ENCODE measurements at regions not wholly inside any gene's neighbourhood (a gene's known extent, or its start where the extent isn't known, plus 50 kb on each side); places are given as distances from the start of the nearest gene placed in this dataset.

GRCh38 chr6:12436683-12437082, 146.5 kb downstream of the EDN1 start:
- Histone ChIP-seq H3K36me3 (ENCODE audit: control insufficient read depth in 4 of 4, insufficient read depth in 4 of 4, low read length in 3 of 4) (no peaks in the 10 kb centered on the region), H3K27me3 (replicated peaks in 2 of 5; ENCODE audit: control insufficient read depth in 4 of 5, insufficient read depth in 5 of 5, low read length in 4 of 5) (no peaks in the 10 kb centered on the region), H3K27ac (ENCODE audit: insufficient read depth in 1 of 2, low read depth in 1 of 2, low read length in 2 of 2, poor library complexity in 1 of 2, severe bottlenecking in 2 of 2) (no peak overlapping the region), H3K4me1 (ENCODE audit: control extremely low read depth in 1 of 4, control insufficient read depth in 4 of 4, insufficient read depth in 4 of 4, low read length in 3 of 4) (peaks cover 5 to 22% (median 14%) of the 10 kb centered on the region in 4 experiments), H3K9me3 (ENCODE audit: control extremely low read depth in 1 of 5, control insufficient read depth in 4 of 5, insufficient read depth in 2 of 5, low read depth in 1 of 5, low read length in 4 of 5) (peaks cover 0 to 5% (median 0%) of the 10 kb centered on the region in 5 experiments), H3K4me3 (ENCODE audit: control insufficient read depth in 1 of 7, extremely low read depth in 1 of 7, insufficient read depth in 4 of 7, low read depth in 2 of 7, low read length in 6 of 7) (no peak overlapping the region)
- no peak for DNase-seq
- ChIA-PET CTCF (interaction anchor here (1.3 kb wide), 1 partner anchor 46 kb away, joined by 3 read pairs; no protein-coding TSS in a partner anchor), POLR2A (no interaction called here)
- 100% methylated on average over 1 of the region's 1 CpG for WGBS (ENCODE audit: insufficient coverage)

DNA sequence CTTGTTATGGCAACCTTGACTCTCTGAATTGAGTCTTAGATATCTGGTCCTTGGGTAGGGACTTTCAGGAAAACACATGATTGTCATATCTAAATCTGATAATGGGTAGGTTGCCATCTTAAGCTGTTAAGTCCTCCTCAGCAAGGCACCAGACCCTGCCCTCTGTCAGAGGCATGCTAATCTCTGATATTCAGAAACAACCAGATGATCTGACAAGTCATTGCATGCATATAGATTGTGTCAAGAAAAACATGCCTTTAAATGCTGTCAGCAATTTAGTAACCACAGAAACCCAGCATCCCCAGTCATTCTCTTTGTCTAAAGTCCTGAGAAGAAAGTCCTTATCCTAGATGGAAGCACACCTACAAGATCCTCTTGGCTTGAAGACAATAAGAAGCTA, 149.1 kb downstream of the EDN1 start:
- no peak for DNase-seq
- POLR2A ChIA-PET = no interaction called here

DNA sequence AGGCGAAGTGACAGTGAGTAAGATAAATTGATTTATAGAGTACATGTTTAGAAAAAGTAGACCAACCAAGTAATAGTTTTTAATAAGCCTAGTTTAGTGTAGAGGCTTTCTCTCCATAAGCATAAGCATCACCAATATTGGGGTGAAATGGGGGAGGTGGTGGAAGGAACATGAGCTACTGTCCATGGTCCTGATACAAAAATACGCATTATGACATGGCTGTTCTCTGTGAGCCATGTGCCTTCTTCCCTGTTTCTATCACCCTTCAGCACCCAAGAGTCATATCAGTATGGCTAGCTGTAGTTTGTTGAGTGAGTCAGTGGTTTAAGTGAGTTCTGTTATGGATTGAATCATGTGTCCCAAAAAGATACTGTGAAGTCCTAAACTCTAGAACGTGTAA, 150.8 kb downstream of the EDN1 start:
- Histone ChIP-seq H3K4me3 (ENCODE audit: control insufficient read depth in 1 of 7, extremely low read depth in 1 of 7, insufficient read depth in 4 of 7, low read depth in 2 of 7, low read length in 6 of 7) (no peak overlapping the region), H3K36me3 (ENCODE audit: control insufficient read depth in 4 of 4, insufficient read depth in 4 of 4, low read length in 3 of 4) (no peaks in the 10 kb centered on the region), H3K4me1 (ENCODE audit: control extremely low read depth in 1 of 4, control insufficient read depth in 4 of 4, insufficient read depth in 4 of 4, low read length in 3 of 4) (peaks cover 5 to 13% (median 12%) of the 10 kb centered on the region in 4 experiments), H3K27ac (ENCODE audit: insufficient read depth in 1 of 2, low read depth in 1 of 2, low read length in 2 of 2, poor library complexity in 1 of 2, severe bottlenecking in 2 of 2) (no peak overlapping the region), H3K27me3 (replicated peaks in 2 of 5; ENCODE audit: control insufficient read depth in 4 of 5, insufficient read depth in 5 of 5, low read length in 4 of 5) (no peaks in the 10 kb centered on the region), H3K9me3 (ENCODE audit: control extremely low read depth in 1 of 5, control insufficient read depth in 4 of 5, insufficient read depth in 2 of 5, low read depth in 1 of 5, low read length in 4 of 5) (no peaks in the 10 kb centered on the region)
- WGBS (ENCODE audit: insufficient coverage) = 100% methylated on average over 1 of the region's 3 CpGs
- peak in 2 of 3 donors; percentile 50 to 59 for DNase-seq
- ChIA-PET POLR2A (no interaction called here), CTCF (no interaction called here)

More for the DNA sequence above, 149.1 kb downstream of the EDN1 start:
- Histone ChIP-seq H3K9me3 (ENCODE audit: control extremely low read depth in 1 of 5, control insufficient read depth in 4 of 5, insufficient read depth in 2 of 5, low read depth in 1 of 5, low read length in 4 of 5) (peaks cover 0 to 2% (median 0%) of the 10 kb centered on the region in 5 experiments), H3K4me1 (ENCODE audit: control extremely low read depth in 1 of 4, control insufficient read depth in 4 of 4, insufficient read depth in 4 of 4, low read length in 3 of 4) (peaks cover 5 to 19% (median 14%) of the 10 kb centered on the region in 4 experiments), H3K27ac (ENCODE audit: insufficient read depth in 1 of 2, low read depth in 1 of 2, low read length in 2 of 2, poor library complexity in 1 of 2, severe bottlenecking in 2 of 2) (no peak overlapping the region), H3K27me3 (replicated peaks in 2 of 5; ENCODE audit: control insufficient read depth in 4 of 5, insufficient read depth in 5 of 5, low read length in 4 of 5) (no peaks in the 10 kb centered on the region), H3K4me3 (ENCODE audit: control insufficient read depth in 1 of 7, extremely low read depth in 1 of 7, insufficient read depth in 4 of 7, low read depth in 2 of 7, low read length in 6 of 7) (no peak overlapping the region), H3K36me3 (ENCODE audit: control insufficient read depth in 4 of 4, insufficient read depth in 4 of 4, low read length in 3 of 4) (no peaks in the 10 kb centered on the region)
- CTCF ChIA-PET = interaction anchor here (0.8 to 1.0 kb wide), 2 partner anchors 43 to 47 kb away, joined by 3 read pairs; no protein-coding TSS in a partner anchor

GRCh38 chr6:12442455-12442854, 152.3 kb downstream of the EDN1 start:
- no peaks in the 10 kb centered on the region for H3K9me3 ChIP-seq (ENCODE audit: control extremely low read depth in 1 of 5, control insufficient read depth in 4 of 5, insufficient read depth in 2 of 5, low read depth in 1 of 5, low read length in 4 of 5)

GRCh38 chr6:12446394-12446793, 156.2 kb downstream of the EDN1 start:
- Histone ChIP-seq H3K27me3 (replicated peaks in 2 of 5; ENCODE audit: control insufficient read depth in 4 of 5, insufficient read depth in 5 of 5, low read length in 4 of 5) (no peaks in the 10 kb centered on the region), H3K36me3 (ENCODE audit: control insufficient read depth in 4 of 4, insufficient read depth in 4 of 4, low read length in 3 of 4) (no peaks in the 10 kb centered on the region), H3K4me3 (ENCODE audit: control insufficient read depth in 1 of 7, extremely low read depth in 1 of 7, insufficient read depth in 4 of 7, low read depth in 2 of 7, low read length in 6 of 7) (no peak overlapping the region), H3K27ac (ENCODE audit: insufficient read depth in 1 of 2, low read depth in 1 of 2, low read length in 2 of 2, poor library complexity in 1 of 2, severe bottlenecking in 2 of 2) (no peak overlapping the region), H3K9me3 (ENCODE audit: control extremely low read depth in 1 of 5, control insufficient read depth in 4 of 5, insufficient read depth in 2 of 5, low read depth in 1 of 5, low read length in 4 of 5) (no peaks in the 10 kb centered on the region), H3K4me1 (ENCODE audit: control extremely low read depth in 1 of 4, control insufficient read depth in 4 of 4, insufficient read depth in 4 of 4, low read length in 3 of 4) (peaks cover 0 to 5% (median 0%) of the 10 kb centered on the region in 4 experiments)
- DNase-seq = peak in 2 of 3 donors; percentile 47 to 58
- WGBS (ENCODE audit: insufficient coverage) = 90% methylated on average over 1 of the region's 1 CpG
- CTCF ChIA-PET = no interaction called here
- POLR2A ChIA-PET = no interaction called here

More at GRCh38 chr6:12442455-12442854, 152.3 kb downstream of the EDN1 start:
- ChIA-PET CTCF (no interaction called here), POLR2A (no interaction called here)
- no peaks in the 10 kb centered on the region for H3K36me3 ChIP-seq (ENCODE audit: control insufficient read depth in 4 of 4, insufficient read depth in 4 of 4, low read length in 3 of 4)
- WGBS (ENCODE audit: insufficient coverage) = 77% methylated on average over 4 of the region's 4 CpGs
- no peak overlapping the region for H3K27ac ChIP-seq (ENCODE audit: insufficient read depth in 1 of 2, low read depth in 1 of 2, low read length in 2 of 2, poor library complexity in 1 of 2, severe bottlenecking in 2 of 2)
- peaks cover 0 to 5% (median 0%) of the 10 kb centered on the region in 4 experiments for H3K4me1 ChIP-seq (ENCODE audit: control extremely low read depth in 1 of 4, control insufficient read depth in 4 of 4, insufficient read depth in 4 of 4, low read length in 3 of 4)
- no peaks in the 10 kb centered on the region for H3K27me3 ChIP-seq (replicated peaks in 2 of 5; ENCODE audit: control insufficient read depth in 4 of 5, insufficient read depth in 5 of 5, low read length in 4 of 5)
- no peak for DNase-seq
- no peak overlapping the region for H3K4me3 ChIP-seq (ENCODE audit: control insufficient read depth in 1 of 7, extremely low read depth in 1 of 7, insufficient read depth in 4 of 7, low read depth in 2 of 7, low read length in 6 of 7)

GRCh38 chr6:12449447-12449846, 159.3 kb downstream of the EDN1 start:
- H3K27ac ChIP-seq (ENCODE audit: insufficient read depth in 1 of 2, low read depth in 1 of 2, low read length in 2 of 2, poor library complexity in 1 of 2, severe bottlenecking in 2 of 2) = no peak overlapping the region
- DNase-seq = no peak
- ChIA-PET POLR2A (no interaction called here), CTCF (no interaction called here)
- H3K4me3 ChIP-seq (ENCODE audit: control insufficient read depth in 1 of 7, extremely low read depth in 1 of 7, insufficient read depth in 4 of 7, low read depth in 2 of 7, low read length in 6 of 7) = no peak overlapping the region
- peaks cover 0 to 5% (median 0%) of the 10 kb centered on the region in 4 experiments for H3K4me1 ChIP-seq (ENCODE audit: control extremely low read depth in 1 of 4, control insufficient read depth in 4 of 4, insufficient read depth in 4 of 4, low read length in 3 of 4)
- no peaks in the 10 kb centered on the region for H3K36me3 ChIP-seq (ENCODE audit: control insufficient read depth in 4 of 4, insufficient read depth in 4 of 4, low read length in 3 of 4)
- peaks cover 0 to 8% (median 7%) of the 10 kb centered on the region in 5 experiments for H3K9me3 ChIP-seq (ENCODE audit: control extremely low read depth in 1 of 5, control insufficient read depth in 4 of 5, insufficient read depth in 2 of 5, low read depth in 1 of 5, low read length in 4 of 5)
- no peaks in the 10 kb centered on the region for H3K27me3 ChIP-seq (replicated peaks in 2 of 5; ENCODE audit: control insufficient read depth in 4 of 5, insufficient read depth in 5 of 5, low read length in 4 of 5)
- WGBS (ENCODE audit: insufficient coverage) = 93% methylated on average over 2 of the region's 4 CpGs

- POLR2A ChIA-PET = no interaction called here
- Histone ChIP-seq H3K4me1 (ENCODE audit: control extremely low read depth in 1 of 4, control insufficient read depth in 4 of 4, insufficient read depth in 4 of 4, low read length in 3 of 4) (peaks cover 0 to 5% (median 0%) of the 10 kb centered on the region in 4 experiments), H3K36me3 (ENCODE audit: control insufficient read depth in 4 of 4, insufficient read depth in 4 of 4, low read length in 3 of 4) (no peaks in the 10 kb centered on the region), H3K27me3 (replicated peaks in 2 of 5; ENCODE audit: control insufficient read depth in 4 of 5, insufficient read depth in 5 of 5, low read length in 4 of 5) (no peaks in the 10 kb centered on the region), H3K9me3 (ENCODE audit: control extremely low read depth in 1 of 5, control insufficient read depth in 4 of 5, insufficient read depth in 2 of 5, low read depth in 1 of 5, low read length in 4 of 5) (peaks cover 3 to 8% (median 7%) of the 10 kb centered on the region in 5 experiments), H3K27ac (ENCODE audit: insufficient read depth in 1 of 2, low read depth in 1 of 2, low read length in 2 of 2, poor library complexity in 1 of 2, severe bottlenecking in 2 of 2) (no peak overlapping the region), H3K4me3 (ENCODE audit: control insufficient read depth in 1 of 7, extremely low read depth in 1 of 7, insufficient read depth in 4 of 7, low read depth in 2 of 7, low read length in 6 of 7) (no peak overlapping the region)
- CTCF ChIA-PET = no interaction called here
- DNase-seq = no peak
- no CpG with 5 or more reads among the region's 1 CpG for WGBS (ENCODE audit: insufficient coverage)
These were observed 160.3 kb downstream of the EDN1 start for GRCh38 chr6:12450467-12450866.
